B cell (primary cell): ENCODE measurements at regions not wholly inside any gene's neighbourhood (a gene's known extent, or its start where the extent isn't known, plus 50 kb on each side); places are given as distances from the start of the nearest gene placed in this dataset.

ENCODE experiments used
- ATAC-seq: fragments of 200-7000 bp; cut with Tn5 transposase; one replicate; pipeline ENCODE4 v1.10.0; 2021; ENCODE audit warnings: low read depth, mild to moderate bottlenecking, moderate number of reproducible peaks, moderate library complexity
- CTCF ChIA-PET: fragments of 350-600 bp; sonication (Branson Sonifier 250); formaldehyde crosslinking; loops from one replicate; lab custom pipeline; 2021; ENCODE audit warnings: antibody characterized with exemption, inconsistent platforms; lab: Charles Lee
- POLR2A ChIA-PET: fragments of 350-600 bp; sonication (Branson Sonifier 250); formaldehyde crosslinking; loops from one replicate; lab custom pipeline; 2021; ENCODE audit warnings: antibody characterized with exemption; lab: Charles Lee
- DNase-seq: peaks from one replicate; pipeline ENCODE4 v3.0.0; 2013
- H2AFZ ChIP-seq: 2 replicates; pipeline ENCODE4 v1.6.1; 2012; ENCODE audit warnings: mild to moderate bottlenecking, low read depth, low read length; ENCODE audit not compliant: insufficient read depth, poor library complexity, severe bottlenecking
- H3K27ac ChIP-seq, 2 donors: 1 replicate in 1 of 2; 2 replicates in 1 of 2; pipeline ENCODE4 v1.5.1; 2012 to 2013; ENCODE audit warnings: low read length in 2 of 2, mild to moderate bottlenecking in 2 of 2, moderate library complexity in 1 of 2
- H3K27me3 ChIP-seq, 4 experiments: fragments of 200-600 bp in 1 of 4; sonication (generic) in 1 of 4; replicated peaks in 1 of 4; 1 replicate in 2 of 4; 2 replicates in 2 of 4; pipeline versions ENCODE4 v1.6.1 to v1.7.0; 2013 to 2016; ENCODE audit warnings: low read length in 3 of 4, mild to moderate bottlenecking in 2 of 4, mixed read lengths in 1 of 4, moderate library complexity in 1 of 4; ENCODE audit not compliant: insufficient read depth in 4 of 4, control insufficient read depth in 3 of 4; ENCODE audit errors: control extremely low read depth in 1 of 4
- H3K36me3 ChIP-seq, 2 experiments: replicated peaks in 1 of 2; 1 replicate in 1 of 2; 2 replicates in 1 of 2; pipeline versions ENCODE4 v1.6.1 to v1.7.1; 2013; ENCODE audit warnings: low read length in 1 of 2; ENCODE audit not compliant: insufficient read depth in 2 of 2, control insufficient read depth in 1 of 2; ENCODE audit errors: control extremely low read depth in 1 of 2, extremely low read depth in 1 of 2
- H3K4me1 ChIP-seq, 2 donors: fragments of 200-600 bp in 1 of 2; sonication (generic) in 1 of 2; 1 replicate in 1 of 2; 2 replicates in 1 of 2; pipeline versions ENCODE4 v1.5.1 to v1.6.1; 2013 to 2017; ENCODE audit warnings: low read length in 2 of 2; ENCODE audit not compliant: control insufficient read depth in 2 of 2, insufficient read depth in 2 of 2
- H3K4me2 ChIP-seq: replicated peaks from 2 replicates; pipeline ENCODE3; 2012; ENCODE audit warnings: mild to moderate bottlenecking, low read depth, low read length; ENCODE audit not compliant: poor library complexity, severe bottlenecking
- H3K4me3 ChIP-seq, 5 experiments: fragments of 200-600 bp in 1 of 5; sonication (generic) in 1 of 5; 1 replicate in 3 of 5; 2 replicates in 2 of 5; pipeline versions ENCODE4 v1.5.1 to v1.7.0; 2011 to 2016; ENCODE audit warnings: low read length in 4 of 5, mild to moderate bottlenecking in 4 of 5, low read depth in 2 of 5, control low read depth in 1 of 5, moderate library complexity in 1 of 5; ENCODE audit not compliant: insufficient read depth in 1 of 5; ENCODE audit errors: control extremely low read depth in 1 of 5, extremely low read depth in 1 of 5
- H3K79me2 ChIP-seq: fragments of 200-600 bp; sonication (generic); one replicate; pipeline ENCODE4 v1.6.0; 2016; ENCODE audit warnings: low read length; ENCODE audit not compliant: control insufficient read depth, insufficient read depth
- H3K9ac ChIP-seq: fragments of 200-600 bp; sonication (generic); 2 replicates; pipeline ENCODE4 v1.6.1; 2017; ENCODE audit warnings: mild to moderate bottlenecking, low read length, moderate library complexity
- H3K9me3 ChIP-seq, 3 donors: one replicate each; pipeline versions ENCODE4 v1.6.1 to v1.7.1; 2013; ENCODE audit warnings: low read length in 2 of 3; ENCODE audit not compliant: control insufficient read depth in 2 of 3, insufficient read depth in 1 of 3; ENCODE audit errors: control extremely low read depth in 1 of 3
- H4K20me1 ChIP-seq: 2 replicates; pipeline ENCODE4 v1.6.0; 2012; ENCODE audit warnings: mild to moderate bottlenecking, low read length; ENCODE audit not compliant: insufficient read depth, control insufficient read depth, poor library complexity, severe bottlenecking
- H3K27ac Mint-ChIP-seq: one replicate; pipeline ENCODE4 v1.8.0; 2021; ENCODE audit warnings: mixed read lengths
- H3K27me3 Mint-ChIP-seq: one replicate; pipeline ENCODE4 v1.8.0; 2021; ENCODE audit warnings: mixed read lengths
- H3K4me1 Mint-ChIP-seq: one replicate; pipeline ENCODE4 v1.8.0; 2021; ENCODE audit warnings: mixed read lengths
- H3K4me3 Mint-ChIP-seq: one replicate; pipeline ENCODE4 v1.8.0; 2021; ENCODE audit warnings: mixed read lengths
- H3K9me3 Mint-ChIP-seq: one replicate; pipeline ENCODE4 v1.8.0; 2022; ENCODE audit warnings: mixed read lengths; ENCODE audit not compliant: insufficient read depth
- CTCF ChIP-seq: fragments of 200-600 bp; IDR thresholded peaks from one replicate; pipeline ENCODE4 v1.8.0; 2022; ENCODE audit warnings: antibody characterized with exemption, mild to moderate bottlenecking
- EZH2 ChIP-seq: IDR thresholded peaks from 2 replicates; pipeline ENCODE4 v1.6.1; 2012; ENCODE audit warnings: borderline replicate concordance, low read depth, mild to moderate bottlenecking, moderate library complexity, low read length; ENCODE audit not compliant: insufficient read depth, poor library complexity, severe bottlenecking
- WGBS: methylation state at CpG from one replicate; pipeline ENCODE4 v1.1.5; 2013; ENCODE audit warnings: missing lambda C conversion rate; ENCODE audit not compliant: insufficient coverage; 5-methylcytosine and 5-hydroxymethylcytosine counted together
- intact Hi-C: fragments of 100-400 bp; cut with micrococcal nuclease; formaldehyde crosslinking; loops from one replicate; pipeline ENCODE4 v1.10.0; 2022

GRCh38 chr1:94335950-94336349 lies 82.2 kb upstream of the ABCD3 start:
- no peaks in the 10 kb centered on the region for H3K79me2 ChIP-seq
- no peak overlapping the region for H3K27ac ChIP-seq
- 3% methylated on average over 4 of the region's 6 CpGs for WGBS
- no peak for ATAC-seq
- H3K36me3 ChIP-seq = no peaks in the 10 kb centered on the region
- H3K9ac ChIP-seq = no peak overlapping the region
- no peak for TF ChIP-seq EZH2
- TF ChIP-seq CTCF = no peak
- no peaks in the 10 kb centered on the region for H3K9me3 ChIP-seq
- no peak overlapping the region for H2AFZ ChIP-seq
- no peaks in the 10 kb centered on the region for H3K27me3 ChIP-seq
- no peaks in the 10 kb centered on the region for H3K4me1 ChIP-seq
- intact Hi-C loops = no loop called here
- Mint-ChIP-seq H3K27me3 (peaks cover 15% of the 10 kb centered on the region), H3K4me1 (peaks cover 1% of the 10 kb centered on the region), H3K4me3 (no peak overlapping the region), H3K9me3 (no peaks in the 10 kb centered on the region), H3K27ac (no peak overlapping the region)
- H3K4me2 ChIP-seq = no peak overlapping the region
- no peak overlapping the region for H3K4me3 ChIP-seq
- CTCF ChIA-PET = interaction anchor here (0.7 to 1.6 kb wide), 3 partner anchors 310 to 1031 kb away, joined by 3 to 4 read pairs (median 3); no protein-coding TSS in a partner anchor
- DNase-seq = peak; percentile 12
- no peaks in the 10 kb centered on the region for H4K20me1 ChIP-seq
- POLR2A ChIA-PET = no interaction called here

GRCh38 chr1:94335447-94335846 lies 82.7 kb upstream of the ABCD3 start:
- H3K9me3 Mint-ChIP-seq = no peaks in the 10 kb centered on the region
- Histone ChIP-seq H3K4me2 (no peak overlapping the region), H3K27ac (no peak overlapping the region), H3K4me1 (no peaks in the 10 kb centered on the region), H3K27me3 (no peaks in the 10 kb centered on the region), H3K9ac (no peak overlapping the region), H2AFZ (no peak overlapping the region), H3K79me2 (no peaks in the 10 kb centered on the region), H4K20me1 (no peaks in the 10 kb centered on the region), H3K4me3 (no peak overlapping the region), H3K36me3 (no peaks in the 10 kb centered on the region), H3K9me3 (no peaks in the 10 kb centered on the region)
- peaks cover 18% of the 10 kb centered on the region for H3K27me3 Mint-ChIP-seq
- H3K4me1 Mint-ChIP-seq = peaks cover 1% of the 10 kb centered on the region
- ChIA-PET CTCF (interaction anchor here (1.2 to 1.6 kb wide), 2 partner anchors 309 to 1031 kb away, joined by 3 to 4 read pairs; no protein-coding TSS in a partner anchor), POLR2A (no interaction called here)
- DNase-seq (no peak), ATAC-seq (no peak)
- TF ChIP-seq EZH2 (no peak), CTCF (no peak)
- WGBS = 100% methylated on average over 1 of the region's 2 CpGs
- H3K4me3 Mint-ChIP-seq = no peak overlapping the region
- no peak overlapping the region for H3K27ac Mint-ChIP-seq
- intact Hi-C loops = no loop called here
